Gastroesophageal sphincter (tissue), 4 donors: ENCODE measurements at regions not wholly inside any gene's neighbourhood (a gene's known extent, or its start where the extent isn't known, plus 50 kb on each side); places are given as distances from the start of the nearest gene placed in this dataset.

Experiments
- ATAC-seq: fragments of 150-250 bp; one replicate; pipeline ENCODE4 v1.9.1; 2016; ENCODE audit warnings: mild to moderate bottlenecking, moderate library complexity
- H3K27ac ChIP-seq, 4 donors: fragments of 200-600 bp; sonication (generic) in 3 of 4; 1 replicate in 3 of 4; 2 replicates in 1 of 4; pipeline ENCODE4 v1.5.1; 2016 to 2019
- H3K27me3 ChIP-seq: fragments of 200-600 bp; sonication (generic); one replicate; pipeline ENCODE4 v1.5.1; 2019
- H3K36me3 ChIP-seq, 2 donors: fragments of 200-600 bp; sonication (generic); one replicate each; pipeline ENCODE4 v1.5.1; 2019; ENCODE audit warnings: control low read depth in 1 of 2
- H3K4me1 ChIP-seq, 3 donors: fragments of 200-600 bp; sonication (generic); 1 replicate in 2 of 3; 2 replicates in 1 of 3; pipeline ENCODE4 v1.5.1; 2016 to 2019; ENCODE audit warnings: control low read depth in 2 of 3
- H3K4me3 ChIP-seq, 2 donors: fragments of 200-600 bp; sonication (generic); one replicate each; pipeline ENCODE4 v1.5.1; 2019; ENCODE audit warnings: mild to moderate bottlenecking in 1 of 2, moderate library complexity in 1 of 2
- H3K9me3 ChIP-seq, 3 donors: fragments of 200-600 bp; sonication (generic); one replicate each; pipeline ENCODE4 v1.5.1; 2017 to 2019; ENCODE audit warnings: control low read depth in 2 of 3
- EP300 ChIP-seq: sonication (generic); formaldehyde crosslinking; IDR thresholded peaks from one replicate; pipeline ENCODE4 v1.6.1; 2017; ENCODE audit warnings: antibody characterized with exemption, mild to moderate bottlenecking
- POLR2A ChIP-seq, 2 donors: fragments of 450-650 bp; IDR thresholded peaks; one replicate each; pipeline ENCODE4 v1.6.1; 2017; ENCODE audit warnings: antibody characterized with exemption in 2 of 2, mild to moderate bottlenecking in 2 of 2, moderate library complexity in 1 of 2
- POLR2AphosphoS5 ChIP-seq: sonication (generic); formaldehyde crosslinking; IDR thresholded peaks from one replicate; pipeline ENCODE4 v1.6.1; 2017; ENCODE audit warnings: antibody characterized with exemption
- WGBS, 2 donors: methylation state at CpG; one replicate each; pipeline ENCODE4 v1.1.5; 2018; ENCODE audit warnings: low coverage in 1 of 2; 5-methylcytosine and 5-hydroxymethylcytosine counted together
- TF ChIP-seq, protein P1 (sequence below), 4 experiments: fragments of 200-600 bp in 2 of 4; fragments of 450-650 bp in 2 of 4; sonication (generic) in 1 of 4; IDR thresholded peaks; one replicate each; pipeline ENCODE4 v1.5.1; 2017 to 2019; ENCODE audit warnings: antibody characterized with exemption in 4 of 4, mild to moderate bottlenecking in 2 of 4, moderate library complexity in 2 of 4

GRCh38 chr18:61950371-61950770, 57.6 kb upstream of the RNF152 start:
- Histone ChIP-seq H3K4me1 (no peaks in the 10 kb centered on the region), H3K27ac (no peak overlapping the region), H3K36me3 (no peaks in the 10 kb centered on the region), H3K9me3 (no peaks in the 10 kb centered on the region), H3K27me3 (no peaks in the 10 kb centered on the region), H3K4me3 (no peak overlapping the region)
- 36 to 82% methylated on average over 3 of the region's 3 CpGs for WGBS, 2 donors
- TF ChIP-seq POLR2AphosphoS5 = no peak
- no peak for TF ChIP-seq POLR2A (IDR thresholded peaks at IDR 0.05)
- TF ChIP-seq EP300 = no peak
- TF ChIP-seq, protein P1, sequence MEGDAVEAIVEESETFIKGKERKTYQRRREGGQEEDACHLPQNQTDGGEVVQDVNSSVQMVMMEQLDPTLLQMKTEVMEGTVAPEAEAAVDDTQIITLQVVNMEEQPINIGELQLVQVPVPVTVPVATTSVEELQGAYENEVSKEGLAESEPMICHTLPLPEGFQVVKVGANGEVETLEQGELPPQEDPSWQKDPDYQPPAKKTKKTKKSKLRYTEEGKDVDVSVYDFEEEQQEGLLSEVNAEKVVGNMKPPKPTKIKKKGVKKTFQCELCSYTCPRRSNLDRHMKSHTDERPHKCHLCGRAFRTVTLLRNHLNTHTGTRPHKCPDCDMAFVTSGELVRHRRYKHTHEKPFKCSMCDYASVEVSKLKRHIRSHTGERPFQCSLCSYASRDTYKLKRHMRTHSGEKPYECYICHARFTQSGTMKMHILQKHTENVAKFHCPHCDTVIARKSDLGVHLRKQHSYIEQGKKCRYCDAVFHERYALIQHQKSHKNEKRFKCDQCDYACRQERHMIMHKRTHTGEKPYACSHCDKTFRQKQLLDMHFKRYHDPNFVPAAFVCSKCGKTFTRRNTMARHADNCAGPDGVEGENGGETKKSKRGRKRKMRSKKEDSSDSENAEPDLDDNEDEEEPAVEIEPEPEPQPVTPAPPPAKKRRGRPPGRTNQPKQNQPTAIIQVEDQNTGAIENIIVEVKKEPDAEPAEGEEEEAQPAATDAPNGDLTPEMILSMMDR (IDR thresholded peaks at IDR 0.05) = no peak
- ATAC-seq = no peak

- ATAC-seq = peak; percentile 39
- H3K4me3 ChIP-seq = no peak overlapping the region
These were observed 57.1 kb upstream of the RNF152 start for GRCh38 chr18:61949946-61950345.

DNA sequence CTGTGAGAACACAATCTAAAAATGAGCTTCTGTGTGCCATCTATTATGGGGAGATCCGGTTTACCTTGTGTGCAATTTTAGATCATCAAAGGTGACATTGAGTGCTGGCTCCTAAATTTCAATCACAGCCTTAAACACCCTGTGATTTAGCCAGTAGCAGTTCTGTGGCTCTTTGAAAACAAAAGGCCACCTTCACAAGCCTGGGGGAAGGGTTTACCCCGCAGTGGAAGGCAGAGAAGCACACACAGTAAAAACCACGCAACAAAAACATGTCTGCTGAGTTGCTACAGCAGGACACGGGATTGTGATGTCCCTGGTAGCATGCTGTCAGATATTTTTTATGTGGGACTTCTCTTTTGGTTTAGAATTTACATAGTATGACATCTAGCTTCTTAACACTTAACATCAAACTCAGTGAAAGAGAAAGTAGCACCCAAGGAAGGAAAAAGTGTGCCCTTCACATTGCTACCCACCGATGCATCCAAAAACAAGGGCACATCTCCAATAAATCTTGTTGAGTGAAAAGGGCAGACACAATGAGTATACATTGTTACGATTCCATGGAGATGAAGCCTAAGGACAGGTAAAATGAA, 56.1 kb upstream of the RNF152 start:
- H3K27me3 ChIP-seq = no peaks in the 10 kb centered on the region
- TF ChIP-seq POLR2A (IDR thresholded peaks at IDR 0.05) (no peak), POLR2AphosphoS5 (no peak), EP300 (no peak)
- TF ChIP-seq, protein P1 (IDR thresholded peaks at IDR 0.05) = no peak
- no peaks in the 10 kb centered on the region for H3K4me1 ChIP-seq
- H3K27ac ChIP-seq = no peak overlapping the region
- no peak overlapping the region for H3K4me3 ChIP-seq
- H3K9me3 ChIP-seq = no peaks in the 10 kb centered on the region
- 84 to 95% methylated on average over 5 of the region's 6 CpGs for WGBS, 2 donors
- no peak for ATAC-seq
- no peaks in the 10 kb centered on the region for H3K36me3 ChIP-seq

More at GRCh38 chr18:61949946-61950345, 57.1 kb upstream of the RNF152 start:
- H3K9me3 ChIP-seq = no peaks in the 10 kb centered on the region
- no peaks in the 10 kb centered on the region for H3K36me3 ChIP-seq
- 64 to 83% methylated on average over 4 to 10 of the region's 10 CpGs for WGBS, 2 donors
- no peaks in the 10 kb centered on the region for H3K27me3 ChIP-seq
- TF ChIP-seq POLR2AphosphoS5 = no peak
- no peak for TF ChIP-seq POLR2A (IDR thresholded peaks at IDR 0.05)
- no peak for TF ChIP-seq EP300
- TF ChIP-seq, protein P1 (IDR thresholded peaks at IDR 0.05) = no peak
- no peaks in the 10 kb centered on the region for H3K4me1 ChIP-seq
- H3K27ac ChIP-seq = no peak overlapping the region

DNA sequence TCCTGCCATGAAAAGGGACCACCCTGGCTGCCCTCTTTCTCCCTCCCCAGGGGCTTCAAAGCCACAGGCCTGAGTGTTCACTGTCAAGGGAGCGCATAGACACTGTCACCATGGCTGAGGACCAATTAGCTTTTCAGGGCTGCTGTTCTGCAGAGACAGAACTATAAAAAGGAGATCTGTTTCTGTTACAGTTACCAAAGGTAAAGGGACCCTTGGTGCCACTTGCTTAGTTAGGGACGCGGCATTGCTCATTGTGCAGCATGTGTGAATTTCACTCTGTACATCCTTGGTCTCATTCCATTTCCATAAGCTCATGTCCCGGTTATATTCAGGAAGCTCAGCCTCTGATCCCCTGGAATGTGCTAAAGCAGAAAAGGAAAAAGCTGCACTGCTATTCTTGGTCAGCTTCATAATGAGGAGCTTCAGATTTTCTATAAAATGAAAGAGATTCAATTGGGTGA, 55.5 kb upstream of the RNF152 start:
- H3K27me3 ChIP-seq = no peaks in the 10 kb centered on the region
- H3K36me3 ChIP-seq = no peaks in the 10 kb centered on the region
- no peak for TF ChIP-seq EP300
- no peak for TF ChIP-seq POLR2A (IDR thresholded peaks at IDR 0.05)
- TF ChIP-seq, protein P1 (IDR thresholded peaks at IDR 0.05) = no peak
- no peak for TF ChIP-seq POLR2AphosphoS5
- H3K9me3 ChIP-seq = no peaks in the 10 kb centered on the region
- H3K4me1 ChIP-seq = no peaks in the 10 kb centered on the region
- no peak for ATAC-seq
- H3K27ac ChIP-seq = no peak overlapping the region
- WGBS, 2 donors = 36 to 100% methylated on average over 1 to 3 of the region's 4 CpGs
- H3K4me3 ChIP-seq = no peak overlapping the region

- WGBS, 2 donors = 39 to 46% methylated on average over 3 of the region's 3 CpGs
- ATAC-seq = no peak
- Histone ChIP-seq H3K36me3 (no peaks in the 10 kb centered on the region), H3K27ac (no peak overlapping the region), H3K9me3 (no peaks in the 10 kb centered on the region), H3K4me1 (no peaks in the 10 kb centered on the region), H3K27me3 (no peaks in the 10 kb centered on the region), H3K4me3 (no peak overlapping the region)
- TF ChIP-seq POLR2AphosphoS5 (no peak), POLR2A (IDR thresholded peaks at IDR 0.05) (no peak), EP300 (no peak)
- TF ChIP-seq, protein P1 (IDR thresholded peaks at IDR 0.05) = no peak
These were observed 53.6 kb upstream of the RNF152 start for GRCh38 chr18:61946449-61946848.
